Pancreas (tissue), 10 donors: ENCODE measurements at regions not wholly inside any gene's neighbourhood (a gene's known extent, or its start where the extent isn't known, plus 50 kb on each side); places are given as distances from the start of the nearest gene placed in this dataset.

Experiments used
- ATAC-seq, 4 donors: fragments of 200-7000 bp; cut with Tn5 transposase; one replicate each; pipeline versions ENCODE4 v1.8.0 to v1.9.1; 2020; ENCODE audit warnings: mild to moderate bottlenecking in 4 of 4, moderate library complexity in 4 of 4
- DNase-seq, 6 donors: peaks; one replicate each; pipeline ENCODE4 v3.0.0-alpha.2; 2020
- FAIRE-seq: peaks from 2 replicates; lab custom pipeline; 2012; peaks lifted over from hg19 to GRCh38; lab: Jason Lieb, UNC
- H3K27ac ChIP-seq, 4 donors: fragments of 200-600 bp; sonication (generic); 1 replicate in 3 of 4; 2 replicates in 1 of 4; pipeline versions ENCODE4 v1.5.0 to v1.8.0; 2020
- H3K27me3 ChIP-seq, 4 donors: fragments of 200-600 bp; one replicate each; pipeline ENCODE4 v1.8.0; 2021
- H3K36me3 ChIP-seq, 3 donors: fragments of 200-600 bp; sonication (generic) in 1 of 3; one replicate each; pipeline versions ENCODE4 v1.5.0 to v1.8.0; 2020 to 2021
- H3K4me1 ChIP-seq, 3 donors: fragments of 200-600 bp; one replicate each; pipeline ENCODE4 v1.8.0; 2021
- H3K4me3 ChIP-seq, 4 donors: fragments of 200-600 bp; sonication (generic) in 2 of 4; one replicate each; pipeline versions ENCODE4 v1.5.0 to v1.8.0; 2020 to 2021
- H3K9me3 ChIP-seq, 4 donors: fragments of 200-600 bp; one replicate each; pipeline ENCODE4 v1.8.0; 2021
- CTCF ChIP-seq, 4 donors: fragments of 200-600 bp; sonication (generic) in 3 of 4; IDR thresholded peaks; one replicate each; pipeline versions ENCODE4 v1.5.0 to v1.8.0; 2021; ENCODE audit warnings: antibody characterized with exemption in 4 of 4
- WGBS, 2 donors: extraction: QIAGEN DNeasy Blood & Tissue Kit; methylation state at CpG; one replicate each; pipeline ENCODE4 v1.1.7; 2013; 5-methylcytosine and 5-hydroxymethylcytosine counted together
- intact Hi-C, 3 donors: fragments of 100-400 bp; cut with DNase I; formaldehyde crosslinking; loops; one replicate each; pipeline versions ENCODE4 v1.11.1 to v1.14.2; 2022
- donor health status: healthy with polysubstance abuse.
- donor health status: DM: no; HTN: no; CAD: no; lungs with moderate emphysema.
- donor health status: DM: no; HTN: no; CAD: no.
- donor health status: control.
- donor health status: control.
- donor health status: Bipolar disorder and iron deficiency.
- donor health status: DM: yes; HTN: yes; CAD: no.
- donor health status: DM: no; HTN: no; CAD: no.
- donor health status: DM: no; HTN: no; CAD: no.
- donor health status: DM: yes; HTN: yes; CAD: no.

GRCh38 chr7:42479816-42480633, 243.0 kb upstream of the GLI3 start:
- no peak for FAIRE-seq

GRCh38 chr7:42479452-42479815, 242.4 kb upstream of the GLI3 start:
- no peak for TF ChIP-seq CTCF (IDR thresholded peaks at IDR 0.05)
- Histone ChIP-seq H3K4me3 (no peak overlapping the region), H3K27ac (no peak overlapping the region), H3K36me3 (no peaks in the 10 kb centered on the region), H3K4me1 (no peaks in the 10 kb centered on the region), H3K27me3 (no peaks in the 10 kb centered on the region), H3K9me3 (no peaks in the 10 kb centered on the region)
- FAIRE-seq (no peak), DNase-seq (no peak), ATAC-seq (no peak)
- 30 to 35% methylated on average over 3 of the region's 3 CpGs for WGBS, 2 donors
- intact Hi-C loops, result no loop called here

More at GRCh38 chr7:42479816-42480633, 243.0 kb upstream of the GLI3 start:
- Histone ChIP-seq H3K36me3 (no peaks in the 10 kb centered on the region), H3K9me3 (no peaks in the 10 kb centered on the region), H3K27ac (no peak overlapping the region), H3K27me3 (no peaks in the 10 kb centered on the region), H3K4me3 (no peak overlapping the region), H3K4me1 (no peaks in the 10 kb centered on the region)
- intact Hi-C loops, result no loop called here
- peak in 1 of 4 donors; percentile 42 for ATAC-seq
- WGBS, 2 donors, result 35 to 41% methylated on average over 9 of the region's 9 CpGs
- DNase-seq, result no peak
- TF ChIP-seq CTCF (IDR thresholded peaks at IDR 0.05), result no peak

GRCh38 chr7:42478717-42479116, 241.7 kb upstream of the GLI3 start:
- H3K27ac ChIP-seq, result no peak overlapping the region
- no peaks in the 10 kb centered on the region for H3K9me3 ChIP-seq
- H3K27me3 ChIP-seq, result no peaks in the 10 kb centered on the region
- intact Hi-C loops, result no loop called here
- no peak overlapping the region for H3K4me3 ChIP-seq
- WGBS, 2 donors, result 63 to 71% methylated on average over 6 of the region's 6 CpGs
- H3K36me3 ChIP-seq, result no peaks in the 10 kb centered on the region
- H3K4me1 ChIP-seq, result no peaks in the 10 kb centered on the region
- DNase-seq (no peak), FAIRE-seq (no peak), ATAC-seq (no peak)
- TF ChIP-seq CTCF (IDR thresholded peaks at IDR 0.05), result no peak

GRCh38 chr7:42476255-42476654, 239.2 kb upstream of the GLI3 start:
- H3K27me3 ChIP-seq, result no peaks in the 10 kb centered on the region
- TF ChIP-seq CTCF (IDR thresholded peaks at IDR 0.05), result no peak
- intact Hi-C loops, result no loop called here
- FAIRE-seq (no peak), DNase-seq (no peak), ATAC-seq (no peak)
- no peak overlapping the region for H3K4me3 ChIP-seq
- H3K9me3 ChIP-seq, result no peaks in the 10 kb centered on the region
- 45 to 66% methylated on average over 2 of the region's 2 CpGs for WGBS, 2 donors
- no peaks in the 10 kb centered on the region for H3K4me1 ChIP-seq
- H3K36me3 ChIP-seq, result no peaks in the 10 kb centered on the region
- H3K27ac ChIP-seq, result no peak overlapping the region

- no peak for TF ChIP-seq CTCF (IDR thresholded peaks at IDR 0.05)
- Histone ChIP-seq H3K4me3 (no peak overlapping the region), H3K27ac (no peak overlapping the region), H3K9me3 (no peaks in the 10 kb centered on the region), H3K27me3 (no peaks in the 10 kb centered on the region), H3K4me1 (no peaks in the 10 kb centered on the region), H3K36me3 (no peaks in the 10 kb centered on the region)
- no peak for ATAC-seq
- no peak for FAIRE-seq
- 71 to 77% methylated on average over 5 of the region's 5 CpGs for WGBS, 2 donors
- no peak for DNase-seq
- intact Hi-C loops, result no loop called here
These were observed 238.1 kb upstream of the GLI3 start for GRCh38 chr7:42475082-42475481.
